ENCODE measurements at regions not wholly inside any gene's neighbourhood (a gene's known extent, or its start where the extent isn't known, plus 50 kb on each side); places are given as distances from the start of the nearest gene placed in this dataset.

GRCh38 chr4:178309890-178310289, 867.7 kb upstream of the AGA start:
- TF ChIP-seq, protein P1, sequence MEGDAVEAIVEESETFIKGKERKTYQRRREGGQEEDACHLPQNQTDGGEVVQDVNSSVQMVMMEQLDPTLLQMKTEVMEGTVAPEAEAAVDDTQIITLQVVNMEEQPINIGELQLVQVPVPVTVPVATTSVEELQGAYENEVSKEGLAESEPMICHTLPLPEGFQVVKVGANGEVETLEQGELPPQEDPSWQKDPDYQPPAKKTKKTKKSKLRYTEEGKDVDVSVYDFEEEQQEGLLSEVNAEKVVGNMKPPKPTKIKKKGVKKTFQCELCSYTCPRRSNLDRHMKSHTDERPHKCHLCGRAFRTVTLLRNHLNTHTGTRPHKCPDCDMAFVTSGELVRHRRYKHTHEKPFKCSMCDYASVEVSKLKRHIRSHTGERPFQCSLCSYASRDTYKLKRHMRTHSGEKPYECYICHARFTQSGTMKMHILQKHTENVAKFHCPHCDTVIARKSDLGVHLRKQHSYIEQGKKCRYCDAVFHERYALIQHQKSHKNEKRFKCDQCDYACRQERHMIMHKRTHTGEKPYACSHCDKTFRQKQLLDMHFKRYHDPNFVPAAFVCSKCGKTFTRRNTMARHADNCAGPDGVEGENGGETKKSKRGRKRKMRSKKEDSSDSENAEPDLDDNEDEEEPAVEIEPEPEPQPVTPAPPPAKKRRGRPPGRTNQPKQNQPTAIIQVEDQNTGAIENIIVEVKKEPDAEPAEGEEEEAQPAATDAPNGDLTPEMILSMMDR (IDR thresholded peaks at IDR 0.05), result no peak
- TF ChIP-seq POLR2AphosphoS5 (IDR thresholded peaks at IDR 0.05), result no peak
- TF ChIP-seq POLR2A (IDR thresholded peaks at IDR 0.05; ENCODE audit: low read depth), result no peak
- TF ChIP-seq EP300 (IDR thresholded peaks at IDR 0.05), result no peak
- WGBS, result 72% methylated on average over 2 of the region's 2 CpGs
- intact Hi-C loops (cut with DNase I), result no loop called here
- no peak for DNase-seq (ENCODE audit: extremely low spot score)
- H3K36me3 ChIP-seq, result no peaks in the 10 kb centered on the region
- H3K9me3 ChIP-seq, result no peaks in the 10 kb centered on the region
- no peaks in the 10 kb centered on the region for H3K27me3 ChIP-seq
- no peak overlapping the region for H3K4me3 ChIP-seq
- no peak overlapping the region for H3K27ac ChIP-seq (replicated peaks in 1 of 4)
- no peaks in the 10 kb centered on the region for H3K4me1 ChIP-seq

DNA sequence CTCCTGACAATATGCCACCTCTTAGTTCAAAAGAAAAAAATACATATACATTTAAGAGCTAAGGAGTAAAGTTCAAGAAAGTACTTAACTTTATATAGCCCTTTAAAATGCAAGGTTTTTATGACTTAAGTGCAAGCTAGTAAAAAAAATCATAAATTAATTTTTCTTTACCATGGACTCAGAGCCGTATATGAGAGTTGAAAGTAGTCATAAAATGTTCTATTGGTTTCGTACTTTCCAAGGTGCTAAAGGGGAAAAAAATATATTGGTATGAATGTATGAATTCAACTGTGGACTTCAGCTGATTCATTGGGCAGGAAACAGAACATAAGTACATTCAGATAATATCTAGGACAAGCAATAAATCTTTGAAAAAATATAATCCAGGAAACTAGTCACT, 869.8 kb upstream of the AGA start:
- Histone ChIP-seq H3K4me1 (no peaks in the 10 kb centered on the region), H3K27me3 (no peaks in the 10 kb centered on the region), H3K9me3 (no peaks in the 10 kb centered on the region), H3K4me3 (no peak overlapping the region), H3K27ac (replicated peaks in 1 of 4) (no peak overlapping the region), H3K36me3 (no peaks in the 10 kb centered on the region)
- 74% methylated on average over 2 of the region's 2 CpGs for whole genome bisulfite sequencing
- intact Hi-C loops (cut with DNase I), result no loop called here
- TF ChIP-seq, protein P1 (IDR thresholded peaks at IDR 0.05), result no peak
- TF ChIP-seq EP300 (IDR thresholded peaks at IDR 0.05) (no peak), POLR2A (IDR thresholded peaks at IDR 0.05; ENCODE audit: low read depth) (no peak), POLR2AphosphoS5 (IDR thresholded peaks at IDR 0.05) (no peak)
- DNase-seq (ENCODE audit: extremely low spot score), result no peak

DNA sequence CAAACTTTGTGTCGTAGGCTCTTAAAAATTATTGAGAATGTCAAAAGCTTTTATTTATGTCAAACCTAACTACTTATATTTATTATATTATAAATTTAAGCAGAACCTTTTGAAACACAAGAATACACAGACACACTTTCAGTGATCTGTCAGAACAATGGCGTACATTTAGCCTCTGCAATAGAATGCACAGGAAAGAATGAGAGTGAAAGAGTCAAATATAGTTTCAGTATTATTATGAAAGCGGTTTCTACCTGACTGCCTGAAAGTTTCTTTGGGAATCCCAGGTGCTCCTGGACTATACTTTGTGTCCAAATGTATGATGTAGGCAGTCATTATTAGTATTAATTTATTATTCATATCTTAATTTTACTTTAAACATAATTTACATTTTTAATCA, 872.0 kb upstream of the AGA start:
- Histone ChIP-seq H3K36me3 (no peaks in the 10 kb centered on the region), H3K4me3 (no peak overlapping the region)
- intact Hi-C loops (cut with DNase I), result no loop called here

GRCh38 chr4:178316211-178316610, 874.0 kb upstream of the AGA start:
- peaks cover 0 to 23% (median 3%) of the 10 kb centered on the region in 4 donors for H3K9me3 ChIP-seq
- WGBS, result 46% methylated on average over 2 of the region's 2 CpGs
- H3K27me3 ChIP-seq, result no peaks in the 10 kb centered on the region
- no peak for TF ChIP-seq POLR2A (IDR thresholded peaks at IDR 0.05; ENCODE audit: low read depth)
- TF ChIP-seq, protein P1 (IDR thresholded peaks at IDR 0.05), result no peak
- no peak for TF ChIP-seq POLR2AphosphoS5 (IDR thresholded peaks at IDR 0.05)
- no peak overlapping the region for H3K27ac ChIP-seq (replicated peaks in 1 of 4)
- no peaks in the 10 kb centered on the region for H3K36me3 ChIP-seq
- H3K4me1 ChIP-seq, result no peaks in the 10 kb centered on the region
- no peak for DNase-seq (ENCODE audit: extremely low spot score)
- no peak overlapping the region for H3K4me3 ChIP-seq
- intact Hi-C loops (cut with DNase I), result no loop called here

More for the DNA sequence above, 872.0 kb upstream of the AGA start:
- H3K27ac ChIP-seq (replicated peaks in 1 of 4), result no peak overlapping the region
- H3K9me3 ChIP-seq, result peaks cover 0 to 4% (median under 1%) of the 10 kb centered on the region in 4 donors
- WGBS, result 88% methylated on average over 3 of the region's 3 CpGs
- no peaks in the 10 kb centered on the region for H3K4me1 ChIP-seq
- no peak for TF ChIP-seq POLR2A (IDR thresholded peaks at IDR 0.05; ENCODE audit: low read depth)
- TF ChIP-seq, protein P1 (IDR thresholded peaks at IDR 0.05), result no peak
- no peak for TF ChIP-seq POLR2AphosphoS5 (IDR thresholded peaks at IDR 0.05)
- DNase-seq (ENCODE audit: extremely low spot score), result no peak
- no peaks in the 10 kb centered on the region for H3K27me3 ChIP-seq

- no peak for DNase-seq (ENCODE audit: extremely low spot score)
- TF ChIP-seq POLR2A (IDR thresholded peaks at IDR 0.05; ENCODE audit: low read depth) (no peak), POLR2AphosphoS5 (IDR thresholded peaks at IDR 0.05) (no peak), EP300 (IDR thresholded peaks at IDR 0.05) (no peak)
- TF ChIP-seq, protein P1 (IDR thresholded peaks at IDR 0.05), result no peak
- H3K4me1 ChIP-seq, result no peaks in the 10 kb centered on the region
- H3K36me3 ChIP-seq, result no peaks in the 10 kb centered on the region
- intact Hi-C loops (cut with DNase I), result no loop called here
- WGBS, result 100% methylated on average over 1 of the region's 1 CpG
- H3K27ac ChIP-seq (replicated peaks in 1 of 4), result no peak overlapping the region
- H3K4me3 ChIP-seq, result no peak overlapping the region
- peaks cover 0 to 26% (median 3%) of the 10 kb centered on the region in 4 donors for H3K9me3 ChIP-seq
- no peaks in the 10 kb centered on the region for H3K27me3 ChIP-seq
Measured at GRCh38 chr4:178320003-178320402, 877.8 kb upstream of the AGA start.

All from esophagus muscularis mucosa (tissue), 4 donors.